Neural cell (in vitro differentiated cells): ENCODE measurements at regions not wholly inside any gene's neighbourhood (a gene's known extent, or its start where the extent isn't known, plus 50 kb on each side); places are given as distances from the start of the nearest gene placed in this dataset.

ENCODE experiments used
- H2AFZ ChIP-seq: fragments of 200-600, 300-800 bp; sonication (generic), shearing (Covaris generic); 2 replicates; pipeline ENCODE4 v1.6.0; 2014; ENCODE audit warnings: low read depth, mild to moderate bottlenecking, antibody characterized with exemption, low read length, moderate library complexity
- H3F3A ChIP-seq: fragments of 200-600 bp; shearing (Covaris generic); 2 replicates; pipeline ENCODE4 v1.6.1; 2016; ENCODE audit warnings: mild to moderate bottlenecking, moderate library complexity, mixed read lengths, antibody characterized with exemption, low read length; ENCODE audit not compliant: insufficient read depth, poor library complexity, severe bottlenecking
- H3K27ac ChIP-seq: fragments of 200-600, 300-800 bp; sonication (generic), shearing (Covaris generic); 2 replicates; pipeline ENCODE4 v1.5.1; 2014; ENCODE audit warnings: mild to moderate bottlenecking, low read length, moderate library complexity
- H3K27me3 ChIP-seq: fragments of 300-800, 200-600 bp; sonication (generic), shearing (Covaris generic); 2 replicates; pipeline ENCODE4 v1.6.0; 2014; ENCODE audit warnings: mild to moderate bottlenecking, low read depth, low read length, moderate library complexity; ENCODE audit not compliant: insufficient read depth
- H3K36me3 ChIP-seq: fragments of 300-800, 200-600 bp; sonication (generic), shearing (Covaris generic); 2 replicates; pipeline ENCODE4 v1.5.1; 2014; ENCODE audit warnings: mild to moderate bottlenecking, antibody characterized with exemption, low read length, moderate library complexity; ENCODE audit not compliant: insufficient read depth
- H3K4me2 ChIP-seq: fragments of 300-800, 200-600 bp; sonication (generic), shearing (Covaris generic); 2 replicates; pipeline ENCODE4 v1.6.0; 2014; ENCODE audit warnings: mild to moderate bottlenecking, low read length
- H3K4me3 ChIP-seq: fragments of 300-800, 200-600 bp; sonication (generic), shearing (Covaris generic); 2 replicates; pipeline ENCODE4 v1.5.1; 2014; ENCODE audit warnings: mild to moderate bottlenecking, low read length, moderate library complexity
- H3K79me2 ChIP-seq: fragments of 200-600 bp; shearing (Covaris generic); replicated peaks from 2 replicates; pipeline ENCODE4 v1.6.0; 2014; ENCODE audit warnings: mild to moderate bottlenecking, low read length, moderate library complexity; ENCODE audit not compliant: insufficient read depth
- H3K9ac ChIP-seq: fragments of 300-800, 200-600 bp; sonication (generic), shearing (Covaris generic); 2 replicates; pipeline ENCODE4 v1.6.1; 2016; ENCODE audit warnings: mild to moderate bottlenecking, low read length, mixed read lengths
- H3K9me2 ChIP-seq: fragments of 200-600 bp; shearing (Covaris generic); 2 replicates; pipeline ENCODE4 v1.6.1; 2016; ENCODE audit warnings: mild to moderate bottlenecking, low read length, mixed read lengths; ENCODE audit not compliant: insufficient read depth
- H3K9me3 ChIP-seq: fragments of 200-600, 300-800 bp; sonication (generic), shearing (Covaris generic); 2 replicates; pipeline ENCODE4 v1.6.1; 2016; ENCODE audit warnings: mild to moderate bottlenecking, mixed run types, low read length, moderate library complexity, mixed read lengths
- H4K20me1 ChIP-seq: fragments of 200-600 bp; shearing (Covaris generic); 2 replicates; pipeline ENCODE4 v1.6.1; 2016; ENCODE audit warnings: mild to moderate bottlenecking, mixed run types; ENCODE audit not compliant: insufficient read depth
- EP300 ChIP-seq: fragments of 450-650 bp; conservative IDR thresholded peaks from 2 replicates; pipeline ENCODE4 v1.6.1; 2014; ENCODE audit warnings: antibody characterized with exemption, mild to moderate bottlenecking, moderate library complexity; ENCODE audit not compliant: poor library complexity, severe bottlenecking
- EZH2 ChIP-seq: fragments of 200-600, 300-800 bp; shearing (Covaris generic), sonication (generic); IDR thresholded peaks from 2 replicates; pipeline ENCODE4 v1.6.1; 2014; ENCODE audit warnings: antibody characterized with exemption, low read length, borderline replicate concordance, mild to moderate bottlenecking; ENCODE audit not compliant: insufficient read depth, poor library complexity, severe bottlenecking
- MXI1 ChIP-seq: fragments of 450-650 bp; conservative IDR thresholded peaks from 2 replicates; pipeline ENCODE4 v1.6.1; 2014; ENCODE audit warnings: antibody characterized with exemption, mild to moderate bottlenecking; ENCODE audit not compliant: poor library complexity, severe bottlenecking
- POLR2AphosphoS5 ChIP-seq: IDR thresholded peaks from 2 replicates; pipeline ENCODE4 v1.6.1; 2012
- RAD21 ChIP-seq: fragments of 450-650 bp; conservative IDR thresholded peaks from 2 replicates; pipeline ENCODE4 v1.6.1; 2014; ENCODE audit warnings: antibody characterized with exemption, mild to moderate bottlenecking, moderate library complexity
- SMC3 ChIP-seq: fragments of 450-650 bp; conservative IDR thresholded peaks from 2 replicates; pipeline ENCODE4 v1.6.1; 2014; ENCODE audit warnings: antibody characterized with exemption, mild to moderate bottlenecking, moderate library complexity; ENCODE audit not compliant: poor library complexity
- TAF1 ChIP-seq: IDR thresholded peaks from 2 replicates; pipeline ENCODE4 v1.6.1; 2012; ENCODE audit warnings: low read depth
- TF ChIP-seq, protein P1 (sequence below): fragments of 450-650 bp; IDR thresholded peaks from 2 replicates; pipeline ENCODE4 v1.5.1; 2014; ENCODE audit warnings: antibody characterized with exemption, mild to moderate bottlenecking, moderate library complexity; ENCODE audit not compliant: poor library complexity, severe bottlenecking
- TF ChIP-seq, protein P2 (sequence below): IDR thresholded peaks from 2 replicates; pipeline ENCODE4 v1.6.1; 2012; ENCODE audit warnings: borderline replicate concordance

DNA sequence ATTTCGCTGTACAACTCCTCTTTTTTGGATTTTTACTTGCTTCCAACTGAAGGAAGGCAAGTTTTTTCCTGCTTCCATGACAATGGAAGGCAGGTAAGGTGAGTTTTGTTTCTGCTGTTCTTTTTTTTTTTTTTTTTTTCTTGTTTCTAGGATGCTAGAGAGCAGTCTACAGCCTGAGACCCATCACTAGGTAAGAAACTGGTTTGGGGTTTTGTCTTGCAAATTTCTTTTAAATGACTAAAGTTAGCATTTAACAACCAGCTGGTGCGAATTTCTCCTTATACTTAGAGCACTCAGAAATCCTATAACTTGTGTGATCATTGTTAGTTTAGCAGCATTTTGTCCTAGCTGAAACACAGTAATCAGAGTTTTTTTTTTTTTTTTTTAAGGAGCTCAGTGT lies 378.4 kb upstream of the CNKSR2 start:
- Histone ChIP-seq H3F3A (no peaks in the 10 kb centered on the region), H3K9ac (no peak overlapping the region), H4K20me1 (no peaks in the 10 kb centered on the region), H2AFZ (no peak overlapping the region), H3K79me2 (no peaks in the 10 kb centered on the region), H3K27me3 (no peaks in the 10 kb centered on the region), H3K4me2 (no peak overlapping the region), H3K9me2 (no peaks in the 10 kb centered on the region), H3K27ac (no peak overlapping the region), H3K36me3 (no peaks in the 10 kb centered on the region), H3K9me3 (no peaks in the 10 kb centered on the region), H3K4me3 (no peak overlapping the region)
- TF ChIP-seq EZH2, result no peak
- TF ChIP-seq POLR2AphosphoS5, result no peak
- no peak for TF ChIP-seq EP300
- no peak for TF ChIP-seq MXI1
- TF ChIP-seq RAD21, result no peak
- TF ChIP-seq TAF1, result no peak
- TF ChIP-seq, protein P1, sequence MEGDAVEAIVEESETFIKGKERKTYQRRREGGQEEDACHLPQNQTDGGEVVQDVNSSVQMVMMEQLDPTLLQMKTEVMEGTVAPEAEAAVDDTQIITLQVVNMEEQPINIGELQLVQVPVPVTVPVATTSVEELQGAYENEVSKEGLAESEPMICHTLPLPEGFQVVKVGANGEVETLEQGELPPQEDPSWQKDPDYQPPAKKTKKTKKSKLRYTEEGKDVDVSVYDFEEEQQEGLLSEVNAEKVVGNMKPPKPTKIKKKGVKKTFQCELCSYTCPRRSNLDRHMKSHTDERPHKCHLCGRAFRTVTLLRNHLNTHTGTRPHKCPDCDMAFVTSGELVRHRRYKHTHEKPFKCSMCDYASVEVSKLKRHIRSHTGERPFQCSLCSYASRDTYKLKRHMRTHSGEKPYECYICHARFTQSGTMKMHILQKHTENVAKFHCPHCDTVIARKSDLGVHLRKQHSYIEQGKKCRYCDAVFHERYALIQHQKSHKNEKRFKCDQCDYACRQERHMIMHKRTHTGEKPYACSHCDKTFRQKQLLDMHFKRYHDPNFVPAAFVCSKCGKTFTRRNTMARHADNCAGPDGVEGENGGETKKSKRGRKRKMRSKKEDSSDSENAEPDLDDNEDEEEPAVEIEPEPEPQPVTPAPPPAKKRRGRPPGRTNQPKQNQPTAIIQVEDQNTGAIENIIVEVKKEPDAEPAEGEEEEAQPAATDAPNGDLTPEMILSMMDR, result no peak
- no peak for TF ChIP-seq SMC3
- TF ChIP-seq, protein P2, sequence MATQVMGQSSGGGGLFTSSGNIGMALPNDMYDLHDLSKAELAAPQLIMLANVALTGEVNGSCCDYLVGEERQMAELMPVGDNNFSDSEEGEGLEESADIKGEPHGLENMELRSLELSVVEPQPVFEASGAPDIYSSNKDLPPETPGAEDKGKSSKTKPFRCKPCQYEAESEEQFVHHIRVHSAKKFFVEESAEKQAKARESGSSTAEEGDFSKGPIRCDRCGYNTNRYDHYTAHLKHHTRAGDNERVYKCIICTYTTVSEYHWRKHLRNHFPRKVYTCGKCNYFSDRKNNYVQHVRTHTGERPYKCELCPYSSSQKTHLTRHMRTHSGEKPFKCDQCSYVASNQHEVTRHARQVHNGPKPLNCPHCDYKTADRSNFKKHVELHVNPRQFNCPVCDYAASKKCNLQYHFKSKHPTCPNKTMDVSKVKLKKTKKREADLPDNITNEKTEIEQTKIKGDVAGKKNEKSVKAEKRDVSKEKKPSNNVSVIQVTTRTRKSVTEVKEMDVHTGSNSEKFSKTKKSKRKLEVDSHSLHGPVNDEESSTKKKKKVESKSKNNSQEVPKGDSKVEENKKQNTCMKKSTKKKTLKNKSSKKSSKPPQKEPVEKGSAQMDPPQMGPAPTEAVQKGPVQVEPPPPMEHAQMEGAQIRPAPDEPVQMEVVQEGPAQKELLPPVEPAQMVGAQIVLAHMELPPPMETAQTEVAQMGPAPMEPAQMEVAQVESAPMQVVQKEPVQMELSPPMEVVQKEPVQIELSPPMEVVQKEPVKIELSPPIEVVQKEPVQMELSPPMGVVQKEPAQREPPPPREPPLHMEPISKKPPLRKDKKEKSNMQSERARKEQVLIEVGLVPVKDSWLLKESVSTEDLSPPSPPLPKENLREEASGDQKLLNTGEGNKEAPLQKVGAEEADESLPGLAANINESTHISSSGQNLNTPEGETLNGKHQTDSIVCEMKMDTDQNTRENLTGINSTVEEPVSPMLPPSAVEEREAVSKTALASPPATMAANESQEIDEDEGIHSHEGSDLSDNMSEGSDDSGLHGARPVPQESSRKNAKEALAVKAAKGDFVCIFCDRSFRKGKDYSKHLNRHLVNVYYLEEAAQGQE, result no peak

DNA sequence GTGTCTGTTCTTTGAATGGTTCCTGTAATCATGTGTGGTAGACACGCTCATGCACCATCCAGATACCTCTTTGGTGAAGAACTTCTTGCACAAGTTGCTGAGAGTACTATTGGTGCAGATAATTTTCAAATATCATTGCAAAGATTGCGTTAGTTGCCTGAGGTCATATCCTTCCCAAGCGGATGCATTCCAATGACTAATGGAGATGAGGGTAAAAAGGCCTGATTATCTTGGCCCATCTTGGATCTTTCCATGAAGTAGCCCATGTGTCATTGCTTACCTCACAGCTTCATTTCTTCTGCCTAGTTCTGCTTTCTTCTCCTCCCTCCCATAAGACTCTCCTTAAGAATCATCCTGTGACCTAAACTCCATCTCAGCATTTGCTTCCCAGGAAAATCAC lies 384.9 kb upstream of the CNKSR2 start:
- Histone ChIP-seq H3K9me3 (no peaks in the 10 kb centered on the region), H2AFZ (no peak overlapping the region), H3K4me3 (no peak overlapping the region), H3K36me3 (no peaks in the 10 kb centered on the region), H4K20me1 (no peaks in the 10 kb centered on the region), H3K4me2 (no peak overlapping the region), H3K9ac (no peak overlapping the region), H3K27ac (no peak overlapping the region), H3K9me2 (no peaks in the 10 kb centered on the region), H3K79me2 (no peaks in the 10 kb centered on the region), H3K27me3 (no peaks in the 10 kb centered on the region), H3F3A (no peaks in the 10 kb centered on the region)
- TF ChIP-seq MXI1 (no peak), TAF1 (no peak), EP300 (no peak), SMC3 (no peak), EZH2 (no peak), POLR2AphosphoS5 (no peak)
- TF ChIP-seq, protein P1, result no peak
